ENCODE measurements at regions not wholly inside any gene's neighbourhood (a gene's known extent, or its start where the extent isn't known, plus 50 kb on each side); places are given as distances from the start of the nearest gene placed in this dataset.

DNA sequence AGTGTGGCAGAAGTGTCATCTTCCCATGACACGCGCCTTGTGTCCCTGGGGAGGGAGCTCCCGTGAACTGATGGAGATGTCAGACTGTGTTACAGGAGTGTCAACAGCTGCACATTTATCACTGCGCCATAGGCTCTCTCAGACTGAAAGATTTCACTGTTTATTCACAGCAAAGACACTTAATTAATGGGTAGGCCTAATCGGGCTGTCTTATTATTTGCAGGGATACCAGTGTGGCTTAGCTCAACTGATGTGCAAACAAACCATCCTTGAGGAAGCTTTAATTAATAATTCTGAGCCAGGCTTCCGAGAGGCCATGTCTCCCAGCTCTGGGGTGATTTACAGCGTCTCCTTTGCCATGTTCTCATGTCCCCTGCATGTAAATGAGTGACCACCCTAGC, 771.0 kb downstream of the QKI start:
- TF ChIP-seq, protein P1, sequence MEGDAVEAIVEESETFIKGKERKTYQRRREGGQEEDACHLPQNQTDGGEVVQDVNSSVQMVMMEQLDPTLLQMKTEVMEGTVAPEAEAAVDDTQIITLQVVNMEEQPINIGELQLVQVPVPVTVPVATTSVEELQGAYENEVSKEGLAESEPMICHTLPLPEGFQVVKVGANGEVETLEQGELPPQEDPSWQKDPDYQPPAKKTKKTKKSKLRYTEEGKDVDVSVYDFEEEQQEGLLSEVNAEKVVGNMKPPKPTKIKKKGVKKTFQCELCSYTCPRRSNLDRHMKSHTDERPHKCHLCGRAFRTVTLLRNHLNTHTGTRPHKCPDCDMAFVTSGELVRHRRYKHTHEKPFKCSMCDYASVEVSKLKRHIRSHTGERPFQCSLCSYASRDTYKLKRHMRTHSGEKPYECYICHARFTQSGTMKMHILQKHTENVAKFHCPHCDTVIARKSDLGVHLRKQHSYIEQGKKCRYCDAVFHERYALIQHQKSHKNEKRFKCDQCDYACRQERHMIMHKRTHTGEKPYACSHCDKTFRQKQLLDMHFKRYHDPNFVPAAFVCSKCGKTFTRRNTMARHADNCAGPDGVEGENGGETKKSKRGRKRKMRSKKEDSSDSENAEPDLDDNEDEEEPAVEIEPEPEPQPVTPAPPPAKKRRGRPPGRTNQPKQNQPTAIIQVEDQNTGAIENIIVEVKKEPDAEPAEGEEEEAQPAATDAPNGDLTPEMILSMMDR (IDR thresholded peaks at IDR 0.05; ENCODE audit: low read depth, low read length) = no peak
- no peak for TF ChIP-seq EZH2phosphoT487 (IDR thresholded peaks at IDR 0.05; ENCODE audit: low read depth)
